ENCODE measurements at regions not wholly inside any gene's neighbourhood (a gene's known extent, or its start where the extent isn't known, plus 50 kb on each side); places are given as distances from the start of the nearest gene placed in this dataset.

DNA sequence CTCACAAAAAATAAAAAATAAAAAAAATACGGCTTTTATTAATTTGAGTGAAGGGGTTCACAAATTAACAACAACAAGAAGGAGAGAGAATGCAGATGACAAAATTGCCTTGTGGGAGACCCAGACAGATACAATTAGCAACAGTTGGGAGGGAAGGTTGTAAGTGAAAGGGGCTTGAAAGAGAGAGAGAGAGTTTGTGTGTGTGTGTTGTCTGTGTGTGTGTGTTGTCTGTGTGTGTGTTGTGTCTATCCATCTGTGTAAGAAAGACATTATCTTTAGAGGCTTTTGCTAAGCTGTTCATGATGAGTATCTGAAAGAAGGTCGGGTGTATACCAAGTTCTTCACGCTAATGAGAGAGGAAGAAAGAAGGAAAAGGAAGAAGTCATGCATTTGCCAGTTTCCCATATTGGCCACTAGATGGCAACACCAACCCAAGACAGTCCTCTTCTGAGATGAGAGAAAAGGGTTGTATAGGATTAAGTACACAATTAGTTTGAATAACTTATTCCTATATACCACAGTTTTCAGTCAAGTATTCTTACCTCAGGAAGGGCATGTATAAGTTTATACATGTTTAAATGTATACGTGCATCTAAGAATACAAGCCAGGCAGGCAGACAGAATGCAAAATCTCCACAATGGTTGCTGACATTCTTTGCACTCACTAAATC lies 63.7 kb upstream of the CD2AP start:
- H3K36me3 ChIP-seq (ENCODE audit: control insufficient read depth in 2 of 2, insufficient read depth in 2 of 2, low read length in 1 of 2), result no peaks in the 10 kb centered on the region
- peak overlapping the region; percentile 71 for H3K27ac ChIP-seq (ENCODE audit: control insufficient read depth, insufficient read depth)
- no TSS peak for BruUV-seq (replicated peaks)
- ATAC-seq, result peak; percentile 91
- SMC1A ChIA-PET (ENCODE audit: uncharacterized antibody, unreplicated experiment), result interaction anchor here (0.9 to 6.3 kb wide), 36 partner anchors 8 to 374 kb away, joined by 3 to 49 read pairs (median 4); partner anchors contain the start of genes CD2AP and OPN5
- 0 out of 2 replicates have a peak, but pooled peaks cover 3% of the 10 kb centered on the region for H3K4me1 ChIP-seq (ENCODE audit: control insufficient read depth, insufficient read depth, low read length)
- no peaks in the 10 kb centered on the region for H3K9me3 ChIP-seq (replicated peaks; ENCODE audit: control insufficient read depth, insufficient read depth, low read length)
- CTCF ChIA-PET, result interaction anchor here (0.5 to 6.1 kb wide), 41 partner anchors 9 to 830 kb away, joined by 3 to 84 read pairs (median 4); partner anchors contain the start of gene CD2AP
- peak; percentile 83 for FAIRE-seq
- H4K20me1 ChIP-seq (ENCODE audit: control insufficient read depth, insufficient read depth), result no peaks in the 10 kb centered on the region
- intact Hi-C loops (cut with micrococcal nuclease; ENCODE audit: unreplicated experiment) (loop anchor here (1.0 to 5.0 kb wide), 8 partner anchors 25 to 366 kb away; no protein-coding TSS in a partner anchor), in situ Hi-C loops (cut with MboI) (loop anchor here (10.0 kb wide), 2 partner anchors 221 to 361 kb away; no protein-coding TSS in a partner anchor)
- 9% methylated on average over 4 of the region's 4 CpGs for WGBS (ENCODE audit: insufficient coverage, insufficient replicate concordance, low lambda C conversion rate, missing lambda C conversion rate)
- H2AFZ ChIP-seq (ENCODE audit: control insufficient read depth, low read depth, low read length), result peak overlapping the region; percentile 55
- peak overlapping the region; percentile 64 for H3K4me3 ChIP-seq
- peak; percentile 60 for DNase-seq (ENCODE audit: low read depth, low spot score)
- POLR2A ChIA-PET, result interaction anchor here (1.1 to 1.4 kb wide), 2 partner anchors 64 to 67 kb away, joined by 3 to 11 read pairs; partner anchors contain the start of gene CD2AP
- no peak overlapping the region for H3K9ac ChIP-seq (ENCODE audit: control insufficient read depth, insufficient read depth, low read length)
- no peaks in the 10 kb centered on the region for H3K79me2 ChIP-seq (ENCODE audit: control insufficient read depth, insufficient read depth, low read length)
- H3K4me2 ChIP-seq (ENCODE audit: control insufficient read depth, insufficient read depth), result peak overlapping the region; percentile 94
- RAD21 ChIA-PET (ENCODE audit: unreplicated experiment), result interaction anchor here (0.8 to 4.9 kb wide), 22 partner anchors 9 to 320 kb away, joined by 3 to 58 read pairs (median 4); partner anchors contain the start of gene CD2AP
- no peaks in the 10 kb centered on the region for H3K27me3 ChIP-seq (replicated peaks in 1 of 2; ENCODE audit: control insufficient read depth in 2 of 2, insufficient read depth in 2 of 2, low read length in 1 of 2)
- TF ChIP-seq, protein P1, sequence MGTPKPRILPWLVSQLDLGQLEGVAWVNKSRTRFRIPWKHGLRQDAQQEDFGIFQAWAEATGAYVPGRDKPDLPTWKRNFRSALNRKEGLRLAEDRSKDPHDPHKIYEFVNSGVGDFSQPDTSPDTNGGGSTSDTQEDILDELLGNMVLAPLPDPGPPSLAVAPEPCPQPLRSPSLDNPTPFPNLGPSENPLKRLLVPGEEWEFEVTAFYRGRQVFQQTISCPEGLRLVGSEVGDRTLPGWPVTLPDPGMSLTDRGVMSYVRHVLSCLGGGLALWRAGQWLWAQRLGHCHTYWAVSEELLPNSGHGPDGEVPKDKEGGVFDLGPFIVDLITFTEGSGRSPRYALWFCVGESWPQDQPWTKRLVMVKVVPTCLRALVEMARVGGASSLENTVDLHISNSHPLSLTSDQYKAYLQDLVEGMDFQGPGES (IDR thresholded peaks at IDR 0.05), result 0 out of 2 replicates have a peak, but pooled peaks have one; percentile 2
- no peak for TF ChIP-seq PAX8 (IDR thresholded peaks at IDR 0.05)
- TF ChIP-seq MTA3 (IDR thresholded peaks at IDR 0.05; ENCODE audit: borderline replicate concordance, low read length), result 0 out of 2 replicates have a peak, but pooled peaks have one; percentile 11
- 0 out of 2 replicates have a peak, but pooled peaks have one; percentile 2 for TF ChIP-seq GABPA (IDR thresholded peaks at IDR 0.05; ENCODE audit: low read depth)
- TF ChIP-seq, protein P2, sequence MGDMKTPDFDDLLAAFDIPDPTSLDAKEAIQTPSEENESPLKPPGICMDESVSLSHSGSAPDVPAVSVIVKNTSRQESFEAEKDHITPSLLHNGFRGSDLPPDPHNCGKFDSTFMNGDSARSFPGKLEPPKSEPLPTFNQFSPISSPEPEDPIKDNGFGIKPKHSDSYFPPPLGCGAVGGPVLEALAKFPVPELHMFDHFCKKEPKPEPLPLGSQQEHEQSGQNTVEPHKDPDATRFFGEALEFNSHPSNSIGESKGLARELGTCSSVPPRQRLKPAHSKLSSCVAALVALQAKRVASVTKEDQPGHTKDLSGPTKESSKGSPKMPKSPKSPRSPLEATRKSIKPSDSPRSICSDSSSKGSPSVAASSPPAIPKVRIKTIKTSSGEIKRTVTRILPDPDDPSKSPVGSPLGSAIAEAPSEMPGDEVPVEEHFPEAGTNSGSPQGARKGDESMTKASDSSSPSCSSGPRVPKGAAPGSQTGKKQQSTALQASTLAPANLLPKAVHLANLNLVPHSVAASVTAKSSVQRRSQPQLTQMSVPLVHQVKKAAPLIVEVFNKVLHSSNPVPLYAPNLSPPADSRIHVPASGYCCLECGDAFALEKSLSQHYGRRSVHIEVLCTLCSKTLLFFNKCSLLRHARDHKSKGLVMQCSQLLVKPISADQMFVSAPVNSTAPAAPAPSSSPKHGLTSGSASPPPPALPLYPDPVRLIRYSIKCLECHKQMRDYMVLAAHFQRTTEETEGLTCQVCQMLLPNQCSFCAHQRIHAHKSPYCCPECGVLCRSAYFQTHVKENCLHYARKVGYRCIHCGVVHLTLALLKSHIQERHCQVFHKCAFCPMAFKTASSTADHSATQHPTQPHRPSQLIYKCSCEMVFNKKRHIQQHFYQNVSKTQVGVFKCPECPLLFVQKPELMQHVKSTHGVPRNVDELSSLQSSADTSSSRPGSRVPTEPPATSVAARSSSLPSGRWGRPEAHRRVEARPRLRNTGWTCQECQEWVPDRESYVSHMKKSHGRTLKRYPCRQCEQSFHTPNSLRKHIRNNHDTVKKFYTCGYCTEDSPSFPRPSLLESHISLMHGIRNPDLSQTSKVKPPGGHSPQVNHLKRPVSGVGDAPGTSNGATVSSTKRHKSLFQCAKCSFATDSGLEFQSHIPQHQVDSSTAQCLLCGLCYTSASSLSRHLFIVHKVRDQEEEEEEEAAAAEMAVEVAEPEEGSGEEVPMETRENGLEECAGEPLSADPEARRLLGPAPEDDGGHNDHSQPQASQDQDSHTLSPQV (IDR thresholded peaks at IDR 0.05), result 0 out of 2 replicates have a peak, but pooled peaks have one; percentile 18
- TF ChIP-seq, protein P3, sequence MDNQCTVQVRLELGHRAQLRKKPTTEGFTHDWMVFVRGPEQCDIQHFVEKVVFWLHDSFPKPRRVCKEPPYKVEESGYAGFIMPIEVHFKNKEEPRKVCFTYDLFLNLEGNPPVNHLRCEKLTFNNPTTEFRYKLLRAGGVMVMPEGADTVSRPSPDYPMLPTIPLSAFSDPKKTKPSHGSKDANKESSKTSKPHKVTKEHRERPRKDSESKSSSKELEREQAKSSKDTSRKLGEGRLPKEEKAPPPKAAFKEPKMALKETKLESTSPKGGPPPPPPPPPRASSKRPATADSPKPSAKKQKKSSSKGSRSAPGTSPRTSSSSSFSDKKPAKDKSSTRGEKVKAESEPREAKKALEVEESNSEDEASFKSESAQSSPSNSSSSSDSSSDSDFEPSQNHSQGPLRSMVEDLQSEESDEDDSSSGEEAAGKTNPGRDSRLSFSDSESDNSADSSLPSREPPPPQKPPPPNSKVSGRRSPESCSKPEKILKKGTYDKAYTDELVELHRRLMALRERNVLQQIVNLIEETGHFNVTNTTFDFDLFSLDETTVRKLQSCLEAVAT (IDR thresholded peaks at IDR 0.05), result 0 out of 2 replicates have a peak, but pooled peaks have one; percentile 33
- TF ChIP-seq SMARCA5 (IDR thresholded peaks at IDR 0.05), result no peak
- 0 out of 2 replicates have a peak, but pooled peaks have one; percentile 16 for TF ChIP-seq ZBED1 (IDR thresholded peaks at IDR 0.05; ENCODE audit: borderline replicate concordance)
- TF ChIP-seq CHD1 (IDR thresholded peaks at IDR 0.05; ENCODE audit: low read depth, low read length), result 0 out of 2 replicates have a peak, but pooled peaks have one; percentile 34
- 0 out of 2 replicates have a peak, but pooled peaks have one; percentile 34 for TF ChIP-seq YY1 (IDR thresholded peaks at IDR 0.05; ENCODE audit: low read depth, low read length)
- TF ChIP-seq SMC3 (IDR thresholded peaks at IDR 0.05; ENCODE audit: borderline replicate concordance, low read length), result peak; percentile 80
- no peak for TF ChIP-seq RELA (IDR thresholded peaks at IDR 0.05; ENCODE audit: borderline replicate concordance, partially characterized antibody)
- peak; percentile 98 for TF ChIP-seq RAD21 (IDR thresholded peaks at IDR 0.05; ENCODE audit: insufficient read depth, low read depth, low read length)
- TF ChIP-seq, protein P4, sequence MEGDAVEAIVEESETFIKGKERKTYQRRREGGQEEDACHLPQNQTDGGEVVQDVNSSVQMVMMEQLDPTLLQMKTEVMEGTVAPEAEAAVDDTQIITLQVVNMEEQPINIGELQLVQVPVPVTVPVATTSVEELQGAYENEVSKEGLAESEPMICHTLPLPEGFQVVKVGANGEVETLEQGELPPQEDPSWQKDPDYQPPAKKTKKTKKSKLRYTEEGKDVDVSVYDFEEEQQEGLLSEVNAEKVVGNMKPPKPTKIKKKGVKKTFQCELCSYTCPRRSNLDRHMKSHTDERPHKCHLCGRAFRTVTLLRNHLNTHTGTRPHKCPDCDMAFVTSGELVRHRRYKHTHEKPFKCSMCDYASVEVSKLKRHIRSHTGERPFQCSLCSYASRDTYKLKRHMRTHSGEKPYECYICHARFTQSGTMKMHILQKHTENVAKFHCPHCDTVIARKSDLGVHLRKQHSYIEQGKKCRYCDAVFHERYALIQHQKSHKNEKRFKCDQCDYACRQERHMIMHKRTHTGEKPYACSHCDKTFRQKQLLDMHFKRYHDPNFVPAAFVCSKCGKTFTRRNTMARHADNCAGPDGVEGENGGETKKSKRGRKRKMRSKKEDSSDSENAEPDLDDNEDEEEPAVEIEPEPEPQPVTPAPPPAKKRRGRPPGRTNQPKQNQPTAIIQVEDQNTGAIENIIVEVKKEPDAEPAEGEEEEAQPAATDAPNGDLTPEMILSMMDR (IDR thresholded peaks at IDR 0.05 in 2 of 3, conservative IDR thresholded peaks at IDR 0.05 in 1 of 3; ENCODE audit: control insufficient read depth in 2 of 3, extremely low read depth in 1 of 3, insufficient read depth in 1 of 3, low read depth in 3 of 3, low read length in 3 of 3), result peak; percentile 75 to 94 (median 89); a peak in 5 of 6 replicates
